ENCODE measurements at regions not wholly inside any gene's neighbourhood (a gene's known extent, or its start where the extent isn't known, plus 50 kb on each side); places are given as distances from the start of the nearest gene placed in this dataset.
"Not testable (repeated sequence)": the region's sequence is repeated elsewhere in the genome, so short reads cannot be mapped to it uniquely, and the experiment has no call there.

DNA sequence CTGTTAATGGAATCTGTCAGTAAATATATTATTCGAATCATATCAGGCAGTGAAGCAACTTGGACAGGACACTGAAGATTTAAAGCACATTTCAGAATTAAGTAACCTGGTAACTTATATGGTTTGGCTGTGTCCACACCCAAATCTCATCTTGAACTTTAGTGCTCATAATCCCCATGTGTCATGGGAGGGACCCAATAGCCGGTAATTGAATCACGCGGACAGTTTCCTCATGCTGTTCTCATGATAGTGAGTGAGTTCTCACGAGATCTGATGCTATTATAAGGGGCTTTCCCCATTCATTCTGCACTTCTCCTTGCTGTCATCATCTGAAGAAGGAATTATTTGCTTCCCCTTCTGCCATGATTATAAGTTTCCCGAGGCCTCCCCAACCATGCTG is 83.2 kb upstream of the COL1A2 start:
- TF ChIP-seq, protein P1, sequence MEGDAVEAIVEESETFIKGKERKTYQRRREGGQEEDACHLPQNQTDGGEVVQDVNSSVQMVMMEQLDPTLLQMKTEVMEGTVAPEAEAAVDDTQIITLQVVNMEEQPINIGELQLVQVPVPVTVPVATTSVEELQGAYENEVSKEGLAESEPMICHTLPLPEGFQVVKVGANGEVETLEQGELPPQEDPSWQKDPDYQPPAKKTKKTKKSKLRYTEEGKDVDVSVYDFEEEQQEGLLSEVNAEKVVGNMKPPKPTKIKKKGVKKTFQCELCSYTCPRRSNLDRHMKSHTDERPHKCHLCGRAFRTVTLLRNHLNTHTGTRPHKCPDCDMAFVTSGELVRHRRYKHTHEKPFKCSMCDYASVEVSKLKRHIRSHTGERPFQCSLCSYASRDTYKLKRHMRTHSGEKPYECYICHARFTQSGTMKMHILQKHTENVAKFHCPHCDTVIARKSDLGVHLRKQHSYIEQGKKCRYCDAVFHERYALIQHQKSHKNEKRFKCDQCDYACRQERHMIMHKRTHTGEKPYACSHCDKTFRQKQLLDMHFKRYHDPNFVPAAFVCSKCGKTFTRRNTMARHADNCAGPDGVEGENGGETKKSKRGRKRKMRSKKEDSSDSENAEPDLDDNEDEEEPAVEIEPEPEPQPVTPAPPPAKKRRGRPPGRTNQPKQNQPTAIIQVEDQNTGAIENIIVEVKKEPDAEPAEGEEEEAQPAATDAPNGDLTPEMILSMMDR (IDR thresholded peaks at IDR 0.05): no peak
- Histone ChIP-seq H3K9me3 (no peaks in the 10 kb centered on the region), H3K4me3 (ENCODE audit: low read depth in 1 of 2, low read length in 1 of 2) (no peak overlapping the region), H3K27ac (no peak overlapping the region), H3K27me3 (no peaks in the 10 kb centered on the region), H3K36me3 (no peaks in the 10 kb centered on the region), H3K4me1 (ENCODE audit: control insufficient read depth in 1 of 2, insufficient read depth in 1 of 2, low read depth in 1 of 2, low read length in 1 of 2) (no peaks in the 10 kb centered on the region)

DNA sequence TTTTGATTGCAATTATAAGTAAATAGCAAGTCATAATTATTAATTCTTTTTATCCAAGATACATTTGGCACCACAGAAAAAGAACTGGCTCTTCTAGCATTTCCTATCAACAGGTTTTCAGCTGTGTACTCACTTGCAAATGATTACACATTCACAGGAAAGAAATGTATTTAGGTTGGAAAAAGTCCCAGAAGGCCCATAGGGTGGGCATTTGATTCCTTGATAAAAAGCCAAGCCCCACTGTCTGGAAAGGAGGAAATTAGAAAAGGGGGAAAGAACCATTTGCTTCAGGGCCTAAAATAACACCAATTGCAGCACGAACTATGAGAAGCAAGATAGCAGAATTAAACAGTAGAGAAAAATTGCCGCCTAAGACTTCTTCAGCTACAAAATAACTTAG is 80.8 kb upstream of the COL1A2 start:
- H3K9me3 ChIP-seq: no peaks in the 10 kb centered on the region
- TF ChIP-seq, protein P1 (IDR thresholded peaks at IDR 0.05): no peak
- H3K4me1 ChIP-seq (ENCODE audit: control insufficient read depth in 1 of 2, insufficient read depth in 1 of 2, low read depth in 1 of 2, low read length in 1 of 2): no peaks in the 10 kb centered on the region
- H3K4me3 ChIP-seq (ENCODE audit: low read depth in 1 of 2, low read length in 1 of 2): no peak overlapping the region
- H3K27me3 ChIP-seq: no peaks in the 10 kb centered on the region
- H3K27ac ChIP-seq: no peak overlapping the region
- H3K36me3 ChIP-seq: no peaks in the 10 kb centered on the region

DNA sequence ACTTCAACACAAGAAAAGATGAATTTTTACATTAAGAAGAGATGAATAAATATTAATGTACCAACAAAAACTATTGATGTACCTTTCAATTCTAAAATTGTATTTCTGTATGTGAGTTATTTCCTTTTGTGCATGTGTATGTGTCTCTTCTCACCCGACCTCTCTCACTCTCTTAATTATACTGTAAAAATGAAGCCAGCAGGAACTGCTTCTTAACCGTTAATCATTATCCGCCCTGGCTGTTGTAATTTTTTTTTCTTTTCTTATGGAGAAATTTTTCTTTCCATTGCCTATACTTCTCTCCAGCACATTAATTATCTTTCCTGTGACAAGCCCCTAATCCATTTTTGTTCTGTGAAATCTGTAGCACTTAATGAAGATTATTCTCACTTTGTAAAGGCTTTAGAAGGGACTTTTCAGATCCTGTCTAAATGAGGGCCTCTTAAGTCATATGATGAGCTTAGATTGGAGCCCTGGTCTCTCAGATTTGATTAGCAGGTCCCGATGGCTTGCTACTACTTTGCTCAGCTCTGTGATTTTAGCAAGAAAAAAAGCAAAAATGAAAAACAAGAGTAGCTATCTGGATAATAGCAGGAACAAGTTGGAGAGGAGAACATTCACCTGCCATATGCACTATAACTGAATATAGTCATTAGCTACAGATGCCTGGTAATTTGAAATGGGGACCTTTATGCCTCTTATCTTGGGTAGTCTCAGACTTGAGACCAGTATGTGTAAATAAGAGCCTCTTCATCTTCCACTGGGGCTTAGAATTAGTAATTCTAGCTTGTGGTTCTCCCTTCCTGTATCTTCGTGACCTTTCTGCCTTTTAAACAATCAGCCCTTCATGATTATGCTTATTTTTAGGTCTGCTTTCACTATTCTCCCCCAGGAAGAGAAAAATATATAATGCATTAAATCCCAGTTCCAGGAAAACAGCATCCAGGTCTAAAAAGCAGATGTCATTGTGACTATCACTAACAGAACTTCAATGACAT is 80.0 kb upstream of the COL1A2 start:
- Histone ChIP-seq H3K27me3 (no peaks in the 10 kb centered on the region), H3K4me3 (ENCODE audit: low read depth in 1 of 2, low read length in 1 of 2) (no peak overlapping the region), H3K36me3 (no peaks in the 10 kb centered on the region), H3K4me1 (ENCODE audit: control insufficient read depth in 1 of 2, insufficient read depth in 1 of 2, low read depth in 1 of 2, low read length in 1 of 2) (no peaks in the 10 kb centered on the region), H3K9me3 (no peaks in the 10 kb centered on the region), H3K27ac (no peak overlapping the region)
- TF ChIP-seq, protein P1 (IDR thresholded peaks at IDR 0.05): no peak

DNA sequence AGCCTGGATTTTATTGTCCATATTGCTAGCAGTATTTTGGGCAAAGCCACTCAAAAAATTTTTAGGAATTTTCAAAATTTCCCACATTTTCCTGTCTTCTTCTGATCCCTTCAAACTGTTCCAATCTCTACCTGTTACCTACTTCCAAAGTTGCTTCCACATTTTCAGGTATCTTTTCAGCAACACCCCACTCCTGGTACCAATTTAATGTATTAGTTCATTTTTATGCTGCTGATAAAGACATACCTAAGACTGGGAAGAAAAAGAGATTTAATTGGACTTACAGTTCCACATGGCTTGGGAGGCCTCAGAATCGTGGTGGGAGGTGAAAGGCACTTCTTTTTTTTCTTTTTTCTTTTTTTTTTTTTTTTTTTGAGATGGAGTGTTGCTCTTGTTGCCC is 73.6 kb upstream of the COL1A2 start:
- not testable (repeated sequence) for H3K36me3 ChIP-seq; H3K4me3 ChIP-seq (ENCODE audit: low read depth in 1 of 2, low read length in 1 of 2); H3K27ac ChIP-seq; H3K27me3 ChIP-seq; H3K4me1 ChIP-seq (ENCODE audit: control insufficient read depth in 1 of 2, insufficient read depth in 1 of 2, low read depth in 1 of 2, low read length in 1 of 2); H3K9me3 ChIP-seq

DNA sequence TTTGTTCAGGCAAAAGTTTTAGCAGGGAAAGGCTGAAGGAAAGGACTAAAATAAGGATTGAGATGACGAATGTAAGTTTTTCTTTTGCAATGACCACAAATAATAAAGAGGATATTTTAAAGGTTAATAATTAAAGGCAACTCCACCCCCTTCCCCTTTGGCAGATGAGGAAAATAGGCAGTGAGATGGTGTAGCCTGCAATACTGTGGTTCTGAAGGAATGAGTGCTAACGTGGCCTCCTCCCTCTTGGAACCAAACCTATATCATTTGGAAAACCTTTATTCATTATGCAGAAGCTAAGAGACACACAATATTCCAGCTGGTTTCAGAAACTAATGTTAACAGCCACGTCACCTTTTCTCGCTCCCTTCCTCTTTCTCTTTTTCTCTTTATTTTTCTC is 70.9 kb upstream of the COL1A2 start:
- TF ChIP-seq, protein P1 (IDR thresholded peaks at IDR 0.05): no peak
- Histone ChIP-seq H3K27me3 (no peaks in the 10 kb centered on the region), H3K36me3 (no peaks in the 10 kb centered on the region), H3K27ac (no peak overlapping the region), H3K4me3 (ENCODE audit: low read depth in 1 of 2, low read length in 1 of 2) (no peak overlapping the region), H3K9me3 (no peaks in the 10 kb centered on the region), H3K4me1 (ENCODE audit: control insufficient read depth in 1 of 2, insufficient read depth in 1 of 2, low read depth in 1 of 2, low read length in 1 of 2) (no peaks in the 10 kb centered on the region)

DNA sequence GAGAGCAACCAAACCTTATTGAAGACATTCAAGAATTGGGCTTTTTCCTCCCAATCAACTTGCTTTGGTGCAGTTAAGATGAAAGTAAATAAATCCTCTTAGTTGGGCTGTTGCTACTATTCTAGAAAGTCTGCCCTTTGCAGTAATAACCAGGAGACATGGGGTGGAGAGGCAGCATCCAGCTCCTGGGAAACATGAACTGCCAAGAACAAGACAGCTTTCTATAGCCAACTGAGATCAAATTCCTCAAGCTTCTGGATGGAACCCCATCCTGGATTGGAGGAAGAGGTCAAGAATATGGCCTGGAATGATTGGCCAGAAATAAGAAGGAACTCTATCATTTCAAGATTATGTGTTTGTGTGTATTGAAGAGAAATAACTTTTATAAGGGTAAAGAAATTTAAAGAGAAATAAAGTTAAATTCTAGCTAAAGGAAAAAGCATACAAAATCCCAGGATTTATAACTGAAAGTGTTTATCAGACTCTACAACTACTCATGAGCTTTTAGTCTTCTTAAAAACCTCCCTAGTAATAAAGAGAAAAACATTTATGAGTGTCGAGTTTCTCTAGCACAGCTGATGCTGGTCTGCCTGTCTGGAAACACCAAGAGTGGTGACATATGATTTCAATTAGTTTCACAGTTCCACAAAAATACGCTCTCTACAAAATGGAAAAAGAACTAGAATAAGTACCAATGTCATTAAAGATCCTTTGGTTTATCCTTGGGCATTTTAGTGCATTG is 70.1 kb upstream of the COL1A2 start:
- no peaks in the 10 kb centered on the region for H3K36me3 ChIP-seq
- no peak overlapping the region for H3K4me3 ChIP-seq (ENCODE audit: low read depth in 1 of 2, low read length in 1 of 2)
- no peaks in the 10 kb centered on the region for H3K9me3 ChIP-seq
- no peaks in the 10 kb centered on the region for H3K27me3 ChIP-seq
- H3K4me1 ChIP-seq (ENCODE audit: control insufficient read depth in 1 of 2, insufficient read depth in 1 of 2, low read depth in 1 of 2, low read length in 1 of 2): no peaks in the 10 kb centered on the region
- H3K27ac ChIP-seq: no peak overlapping the region
- TF ChIP-seq, protein P1 (IDR thresholded peaks at IDR 0.05): no peak

All from neutrophil (primary cell).